Gastroesophageal sphincter (tissue), 4 donors: ENCODE measurements at regions not wholly inside any gene's neighbourhood (a gene's known extent, or its start where the extent isn't known, plus 50 kb on each side); places are given as distances from the start of the nearest gene placed in this dataset.

Experiments
- ATAC-seq: fragments of 150-250 bp; one replicate; pipeline ENCODE4 v1.9.1; 2016; ENCODE audit warnings: mild to moderate bottlenecking, moderate library complexity
- H3K27ac ChIP-seq, 4 donors: fragments of 200-600 bp; sonication (generic) in 3 of 4; 1 replicate in 3 of 4; 2 replicates in 1 of 4; pipeline ENCODE4 v1.5.1; 2016 to 2019
- H3K27me3 ChIP-seq: fragments of 200-600 bp; sonication (generic); one replicate; pipeline ENCODE4 v1.5.1; 2019
- H3K36me3 ChIP-seq, 2 donors: fragments of 200-600 bp; sonication (generic); one replicate each; pipeline ENCODE4 v1.5.1; 2019; ENCODE audit warnings: control low read depth in 1 of 2
- H3K4me1 ChIP-seq, 3 donors: fragments of 200-600 bp; sonication (generic); 1 replicate in 2 of 3; 2 replicates in 1 of 3; pipeline ENCODE4 v1.5.1; 2016 to 2019; ENCODE audit warnings: control low read depth in 2 of 3
- H3K4me3 ChIP-seq, 2 donors: fragments of 200-600 bp; sonication (generic); one replicate each; pipeline ENCODE4 v1.5.1; 2019; ENCODE audit warnings: mild to moderate bottlenecking in 1 of 2, moderate library complexity in 1 of 2
- H3K9me3 ChIP-seq, 3 donors: fragments of 200-600 bp; sonication (generic); one replicate each; pipeline ENCODE4 v1.5.1; 2017 to 2019; ENCODE audit warnings: control low read depth in 2 of 3
- CTCF ChIP-seq, 4 experiments: fragments of 200-600 bp in 2 of 4; fragments of 450-650 bp in 2 of 4; sonication (generic) in 1 of 4; IDR thresholded peaks; one replicate each; pipeline ENCODE4 v1.5.1; 2017 to 2019; ENCODE audit warnings: antibody characterized with exemption in 4 of 4, mild to moderate bottlenecking in 2 of 4, moderate library complexity in 2 of 4
- EP300 ChIP-seq: sonication (generic); formaldehyde crosslinking; IDR thresholded peaks from one replicate; pipeline ENCODE4 v1.6.1; 2017; ENCODE audit warnings: antibody characterized with exemption, mild to moderate bottlenecking
- POLR2A ChIP-seq, 2 donors: fragments of 450-650 bp; IDR thresholded peaks; one replicate each; pipeline ENCODE4 v1.6.1; 2017; ENCODE audit warnings: antibody characterized with exemption in 2 of 2, mild to moderate bottlenecking in 2 of 2, moderate library complexity in 1 of 2
- POLR2AphosphoS5 ChIP-seq: sonication (generic); formaldehyde crosslinking; IDR thresholded peaks from one replicate; pipeline ENCODE4 v1.6.1; 2017; ENCODE audit warnings: antibody characterized with exemption
- WGBS, 2 donors: methylation state at CpG; one replicate each; pipeline ENCODE4 v1.1.5; 2018; ENCODE audit warnings: low coverage in 1 of 2; 5-methylcytosine and 5-hydroxymethylcytosine counted together

GRCh38 chr9:26516773-26517343 lies 375.7 kb downstream of the CAAP1 start:
- no peak overlapping the region for H3K27ac ChIP-seq
- ATAC-seq = no peak
- WGBS, 2 donors = 17 to 43% methylated on average over 1 of the region's 1 CpG
- H3K4me3 ChIP-seq = no peak overlapping the region
- H3K4me1 ChIP-seq = no peaks in the 10 kb centered on the region
- H3K9me3 ChIP-seq = no peaks in the 10 kb centered on the region
- H3K36me3 ChIP-seq = no peaks in the 10 kb centered on the region
- TF ChIP-seq POLR2AphosphoS5 (no peak), POLR2A (IDR thresholded peaks at IDR 0.05) (no peak), EP300 (no peak), CTCF (IDR thresholded peaks at IDR 0.05) (no peak)
- no peaks in the 10 kb centered on the region for H3K27me3 ChIP-seq

- 73 to 97% methylated on average over 4 of the region's 4 CpGs for WGBS, 2 donors
- Histone ChIP-seq H3K27ac (no peak overlapping the region), H3K4me3 (no peak overlapping the region), H3K4me1 (no peaks in the 10 kb centered on the region), H3K9me3 (no peaks in the 10 kb centered on the region), H3K36me3 (no peaks in the 10 kb centered on the region), H3K27me3 (no peaks in the 10 kb centered on the region)
- TF ChIP-seq POLR2A (IDR thresholded peaks at IDR 0.05) = no peak
- no peak for TF ChIP-seq POLR2AphosphoS5
- no peak for TF ChIP-seq EP300
- TF ChIP-seq CTCF (IDR thresholded peaks at IDR 0.05) = no peak
- ATAC-seq = no peak
Measured at GRCh38 chr9:26513730-26514129, 378.9 kb downstream of the CAAP1 start.

GRCh38 chr9:26510137-26510536 lies 382.5 kb downstream of the CAAP1 start:
- TF ChIP-seq EP300 (no peak), CTCF (IDR thresholded peaks at IDR 0.05) (no peak), POLR2A (IDR thresholded peaks at IDR 0.05) (no peak), POLR2AphosphoS5 (no peak)
- no peak overlapping the region for H3K4me3 ChIP-seq
- no peaks in the 10 kb centered on the region for H3K27me3 ChIP-seq
- no peak for ATAC-seq
- no peaks in the 10 kb centered on the region for H3K9me3 ChIP-seq
- no peak overlapping the region for H3K27ac ChIP-seq
- no peaks in the 10 kb centered on the region for H3K4me1 ChIP-seq
- 53 to 69% methylated on average over 3 of the region's 3 CpGs for WGBS, 2 donors
- no peaks in the 10 kb centered on the region for H3K36me3 ChIP-seq

- TF ChIP-seq CTCF (IDR thresholded peaks at IDR 0.05) (no peak), POLR2AphosphoS5 (no peak), POLR2A (IDR thresholded peaks at IDR 0.05) (no peak), EP300 (no peak)
- no peak overlapping the region for H3K27ac ChIP-seq
- no peaks in the 10 kb centered on the region for H3K36me3 ChIP-seq
- WGBS, 2 donors = 84 to 91% methylated on average over 3 of the region's 3 CpGs
- H3K9me3 ChIP-seq = no peaks in the 10 kb centered on the region
- no peak for ATAC-seq
- H3K27me3 ChIP-seq = no peaks in the 10 kb centered on the region
- no peaks in the 10 kb centered on the region for H3K4me1 ChIP-seq
- no peak overlapping the region for H3K4me3 ChIP-seq
Measured at GRCh38 chr9:26508897-26509296, 383.7 kb downstream of the CAAP1 start.

GRCh38 chr9:26504057-26504456 lies 388.5 kb downstream of the CAAP1 start:
- no peaks in the 10 kb centered on the region for H3K9me3 ChIP-seq
- WGBS, 2 donors = 0 to 21% methylated on average over 1 to 2 of the region's 2 CpGs

More at GRCh38 chr9:26504057-26504456, 388.5 kb downstream of the CAAP1 start:
- no peak for ATAC-seq
- Histone ChIP-seq H3K27me3 (no peaks in the 10 kb centered on the region), H3K36me3 (no peaks in the 10 kb centered on the region), H3K27ac (no peak overlapping the region), H3K4me3 (no peak overlapping the region), H3K4me1 (no peaks in the 10 kb centered on the region)
- TF ChIP-seq POLR2A (IDR thresholded peaks at IDR 0.05) = no peak
- no peak for TF ChIP-seq EP300
- TF ChIP-seq POLR2AphosphoS5 = no peak
- TF ChIP-seq CTCF (IDR thresholded peaks at IDR 0.05) = no peak
